ENCODE measurements at regions not wholly inside any gene's neighbourhood (a gene's known extent, or its start where the extent isn't known, plus 50 kb on each side); places are given as distances from the start of the nearest gene placed in this dataset.

DNA sequence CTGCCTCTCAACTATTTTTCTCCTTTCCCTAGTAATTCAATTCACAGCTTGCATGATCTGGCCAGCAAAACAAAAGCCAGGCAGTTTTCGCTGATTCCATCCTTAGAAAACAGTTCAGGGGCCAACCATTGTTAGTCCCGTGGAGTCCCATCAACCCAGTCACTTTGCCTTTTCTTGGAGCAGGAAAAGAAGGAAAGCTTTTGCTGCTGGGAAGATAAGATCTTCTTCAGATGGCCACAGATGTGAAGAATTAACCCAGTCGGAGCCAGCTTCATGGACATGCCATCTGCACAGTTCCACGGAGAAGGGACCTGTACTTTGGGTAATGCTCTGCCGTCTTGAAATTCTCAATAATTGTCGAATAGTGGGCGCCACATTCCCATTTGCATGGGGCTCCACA is 76.9 kb upstream of the TSHZ2 start:
- TF ChIP-seq, protein P1, sequence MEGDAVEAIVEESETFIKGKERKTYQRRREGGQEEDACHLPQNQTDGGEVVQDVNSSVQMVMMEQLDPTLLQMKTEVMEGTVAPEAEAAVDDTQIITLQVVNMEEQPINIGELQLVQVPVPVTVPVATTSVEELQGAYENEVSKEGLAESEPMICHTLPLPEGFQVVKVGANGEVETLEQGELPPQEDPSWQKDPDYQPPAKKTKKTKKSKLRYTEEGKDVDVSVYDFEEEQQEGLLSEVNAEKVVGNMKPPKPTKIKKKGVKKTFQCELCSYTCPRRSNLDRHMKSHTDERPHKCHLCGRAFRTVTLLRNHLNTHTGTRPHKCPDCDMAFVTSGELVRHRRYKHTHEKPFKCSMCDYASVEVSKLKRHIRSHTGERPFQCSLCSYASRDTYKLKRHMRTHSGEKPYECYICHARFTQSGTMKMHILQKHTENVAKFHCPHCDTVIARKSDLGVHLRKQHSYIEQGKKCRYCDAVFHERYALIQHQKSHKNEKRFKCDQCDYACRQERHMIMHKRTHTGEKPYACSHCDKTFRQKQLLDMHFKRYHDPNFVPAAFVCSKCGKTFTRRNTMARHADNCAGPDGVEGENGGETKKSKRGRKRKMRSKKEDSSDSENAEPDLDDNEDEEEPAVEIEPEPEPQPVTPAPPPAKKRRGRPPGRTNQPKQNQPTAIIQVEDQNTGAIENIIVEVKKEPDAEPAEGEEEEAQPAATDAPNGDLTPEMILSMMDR (IDR thresholded peaks at IDR 0.05), result no peak
- no peak for DNase-seq
- no peak overlapping the region for H3K4me3 ChIP-seq
- H3K4me1 ChIP-seq, result no peaks in the 10 kb centered on the region
- H3K36me3 ChIP-seq, result no peaks in the 10 kb centered on the region
- no peak overlapping the region for H3K27ac ChIP-seq
- no peaks in the 10 kb centered on the region for H3K9me3 ChIP-seq
- intact Hi-C loops (cut with DNase I), result no loop called here
- no peak for ATAC-seq
- H3K27me3 ChIP-seq (ENCODE audit: low read depth), result no peaks in the 10 kb centered on the region

DNA sequence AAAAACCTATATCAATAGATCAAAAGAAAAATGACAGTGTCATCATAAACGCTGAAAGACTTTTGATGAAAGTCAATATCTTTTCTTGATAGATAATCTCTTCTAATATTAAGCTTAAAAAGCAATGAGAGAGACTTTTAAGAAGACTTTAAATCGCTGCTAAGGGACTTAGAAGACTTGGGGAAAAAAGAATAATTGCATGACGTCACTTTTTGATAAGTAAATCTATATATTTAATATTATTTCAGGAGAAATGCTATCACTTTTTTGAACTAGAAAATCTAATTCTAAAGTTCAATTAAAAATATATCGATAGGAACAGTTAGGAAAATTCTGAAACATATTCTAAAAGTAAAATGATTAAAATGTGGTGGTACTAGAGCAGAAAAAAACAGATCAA is 78.7 kb upstream of the TSHZ2 start:
- H3K36me3 ChIP-seq, result no peaks in the 10 kb centered on the region
- DNase-seq (no peak), ATAC-seq (no peak)
- intact Hi-C loops (cut with DNase I), result no loop called here
- H3K4me1 ChIP-seq, result no peaks in the 10 kb centered on the region
- H3K27me3 ChIP-seq (ENCODE audit: low read depth), result no peaks in the 10 kb centered on the region
- H3K27ac ChIP-seq, result no peak overlapping the region
- H3K9me3 ChIP-seq, result no peaks in the 10 kb centered on the region
- H3K4me3 ChIP-seq, result no peak overlapping the region
- TF ChIP-seq, protein P1 (IDR thresholded peaks at IDR 0.05), result no peak

- TF ChIP-seq, protein P1 (IDR thresholded peaks at IDR 0.05), result no peak
- DNase-seq, result no peak
- H3K27ac ChIP-seq, result no peak overlapping the region
- H3K4me1 ChIP-seq, result no peaks in the 10 kb centered on the region
- H3K4me3 ChIP-seq, result no peak overlapping the region
- no peaks in the 10 kb centered on the region for H3K36me3 ChIP-seq
- no peaks in the 10 kb centered on the region for H3K27me3 ChIP-seq (ENCODE audit: low read depth)
- ATAC-seq, result no peak
- no peaks in the 10 kb centered on the region for H3K9me3 ChIP-seq
- intact Hi-C loops (cut with DNase I), result no loop called here
Observed at GRCh38 chr20:52892023-52892422, 80.1 kb upstream of the TSHZ2 start.

DNA sequence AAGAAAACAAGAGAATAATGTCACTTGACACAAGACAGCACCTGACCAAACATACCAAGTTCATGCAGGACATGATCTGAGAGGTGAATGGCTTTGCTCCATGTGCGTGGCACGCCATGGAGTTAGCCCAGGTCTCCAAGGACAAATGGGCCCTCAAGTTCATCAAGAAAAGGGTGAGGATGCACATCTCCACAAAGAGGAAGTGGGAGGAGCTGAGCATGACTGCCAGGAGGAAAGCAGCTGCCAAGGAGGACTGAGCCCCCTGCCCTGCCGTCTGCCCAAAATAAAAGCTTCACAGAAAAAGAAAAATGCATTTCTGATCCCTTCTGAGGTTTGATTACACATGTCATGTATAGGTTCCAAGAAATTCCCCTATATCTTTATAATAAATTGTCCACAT is 82.0 kb upstream of the TSHZ2 start:
- Histone ChIP-seq H3K36me3 (no peaks in the 10 kb centered on the region), H3K4me1 (no peaks in the 10 kb centered on the region), H3K27ac (no peak overlapping the region), H3K27me3 (ENCODE audit: low read depth) (no peaks in the 10 kb centered on the region), H3K4me3 (no peak overlapping the region), H3K9me3 (no peaks in the 10 kb centered on the region)
- intact Hi-C loops (cut with DNase I), result no loop called here
- TF ChIP-seq, protein P1 (IDR thresholded peaks at IDR 0.05), result no peak
- DNase-seq (no peak), ATAC-seq (no peak)

- intact Hi-C loops (cut with DNase I), result no loop called here
- Histone ChIP-seq H3K9me3 (no peaks in the 10 kb centered on the region), H3K4me3 (no peak overlapping the region), H3K27me3 (ENCODE audit: low read depth) (no peaks in the 10 kb centered on the region), H3K4me1 (no peaks in the 10 kb centered on the region), H3K36me3 (no peaks in the 10 kb centered on the region), H3K27ac (no peak overlapping the region)
- ATAC-seq (no peak), DNase-seq (no peak)
- TF ChIP-seq, protein P1 (IDR thresholded peaks at IDR 0.05), result no peak
Observed at GRCh38 chr20:52889225-52889624, 82.9 kb upstream of the TSHZ2 start.

GRCh38 chr20:52888096-52888495 is 84.1 kb upstream of the TSHZ2 start:
- DNase-seq (no peak), ATAC-seq (no peak)
- TF ChIP-seq, protein P1 (IDR thresholded peaks at IDR 0.05), result no peak

More at GRCh38 chr20:52888096-52888495, 84.1 kb upstream of the TSHZ2 start:
- no peak overlapping the region for H3K27ac ChIP-seq
- no peaks in the 10 kb centered on the region for H3K9me3 ChIP-seq
- no peaks in the 10 kb centered on the region for H3K4me1 ChIP-seq
- intact Hi-C loops (cut with DNase I), result no loop called here
- no peaks in the 10 kb centered on the region for H3K36me3 ChIP-seq
- H3K4me3 ChIP-seq, result no peak overlapping the region
- no peaks in the 10 kb centered on the region for H3K27me3 ChIP-seq (ENCODE audit: low read depth)

All from lower lobe of right lung (tissue), 2 donors.